ENCODE measurements at regions not wholly inside any gene's neighbourhood (a gene's known extent, or its start where the extent isn't known, plus 50 kb on each side); places are given as distances from the start of the nearest gene placed in this dataset.

- intact Hi-C loops (cut with DNase I; ENCODE audit: low total_unique reads) = no loop called here
- H3K36me3 ChIP-seq = no peaks in the 10 kb centered on the region
These were observed 54.7 kb upstream of the DNAJC1 start for GRCh38 chr10:22058201-22058600.

GRCh38 chr10:22054961-22055360 lies 51.4 kb upstream of the DNAJC1 start:
- Histone ChIP-seq H3K9me3 (no peaks in the 10 kb centered on the region), H3K4me3 (no peak overlapping the region), H3K4me1 (no peaks in the 10 kb centered on the region), H3K36me3 (no peaks in the 10 kb centered on the region), H3K27ac (no peak overlapping the region), H3K27me3 (no peaks in the 10 kb centered on the region)
- no peak for DNase-seq
- TF ChIP-seq POLR2AphosphoS5 (IDR thresholded peaks at IDR 0.05) (no peak), CTCF (IDR thresholded peaks at IDR 0.05) (no peak), EP300 (IDR thresholded peaks at IDR 0.05) (no peak), POLR2A (IDR thresholded peaks at IDR 0.05) (no peak)
- intact Hi-C loops (cut with DNase I; ENCODE audit: low total_unique reads) = no loop called here
- WGBS, 5 donors = 59 to 83% (median 70%) methylated on average over 1 of the region's 1 CpG

More at GRCh38 chr10:22058201-22058600, 54.7 kb upstream of the DNAJC1 start:
- no peak overlapping the region for H3K27ac ChIP-seq
- peaks cover 0 to 11% (median 7%) of the 10 kb centered on the region in 4 donors for H3K9me3 ChIP-seq
- WGBS, 5 donors = 36 to 55% (median 43%) methylated on average over 2 of the region's 2 CpGs
- no peaks in the 10 kb centered on the region for H3K27me3 ChIP-seq
- TF ChIP-seq POLR2A (IDR thresholded peaks at IDR 0.05) (no peak), CTCF (IDR thresholded peaks at IDR 0.05) (no peak), EP300 (IDR thresholded peaks at IDR 0.05) (no peak), POLR2AphosphoS5 (IDR thresholded peaks at IDR 0.05) (no peak)
- no peak overlapping the region for H3K4me3 ChIP-seq
- H3K4me1 ChIP-seq = no peaks in the 10 kb centered on the region
- DNase-seq = no peak
